ENCODE measurements at regions not wholly inside any gene's neighbourhood (a gene's known extent, or its start where the extent isn't known, plus 50 kb on each side); places are given as distances from the start of the nearest gene placed in this dataset.

DNA sequence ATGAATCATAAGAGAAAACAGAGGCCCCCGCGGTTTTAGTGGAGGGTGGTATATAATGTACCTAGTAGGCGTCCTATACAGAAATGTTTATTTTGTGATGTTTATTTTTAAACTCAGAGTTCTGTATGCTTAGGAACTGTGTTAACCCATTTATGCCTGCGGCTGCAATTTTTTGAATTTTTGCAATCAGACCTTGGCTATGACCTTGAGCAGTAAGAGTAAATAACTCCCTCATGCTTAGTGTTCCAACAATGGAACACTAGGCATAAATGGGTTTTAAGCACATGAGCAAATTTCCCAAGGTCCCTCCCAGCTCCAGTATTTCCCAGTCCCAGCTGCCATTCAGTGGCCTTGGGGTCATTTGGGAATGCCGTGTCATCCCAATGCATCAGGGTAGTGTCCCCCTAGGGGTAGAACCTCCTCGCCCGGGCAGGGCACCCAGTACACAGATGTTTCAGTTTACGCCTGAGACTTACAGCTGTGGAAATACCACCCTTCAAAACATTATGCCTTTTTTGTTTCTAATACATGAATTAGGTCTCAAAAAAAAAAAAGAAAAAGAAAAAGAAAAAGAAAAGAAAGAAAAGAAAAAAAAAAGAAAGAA, 605.8 kb upstream of the CDH11 start:
- no peak for TF ChIP-seq GATA3 (IDR thresholded peaks at IDR 0.05; ENCODE audit: low read depth, low read length)
- no peak for TF ChIP-seq GATA2 (IDR thresholded peaks at IDR 0.05; ENCODE audit: low read depth, low read length)
